ENCODE measurements at regions not wholly inside any gene's neighbourhood (a gene's known extent, or its start where the extent isn't known, plus 50 kb on each side); places are given as distances from the start of the nearest gene placed in this dataset.

- DNase-seq (ENCODE audit: low read depth) = no peak
Observed at GRCh38 chr11:128330203-128330602, 257.2 kb downstream of the ETS1 start.

DNA sequence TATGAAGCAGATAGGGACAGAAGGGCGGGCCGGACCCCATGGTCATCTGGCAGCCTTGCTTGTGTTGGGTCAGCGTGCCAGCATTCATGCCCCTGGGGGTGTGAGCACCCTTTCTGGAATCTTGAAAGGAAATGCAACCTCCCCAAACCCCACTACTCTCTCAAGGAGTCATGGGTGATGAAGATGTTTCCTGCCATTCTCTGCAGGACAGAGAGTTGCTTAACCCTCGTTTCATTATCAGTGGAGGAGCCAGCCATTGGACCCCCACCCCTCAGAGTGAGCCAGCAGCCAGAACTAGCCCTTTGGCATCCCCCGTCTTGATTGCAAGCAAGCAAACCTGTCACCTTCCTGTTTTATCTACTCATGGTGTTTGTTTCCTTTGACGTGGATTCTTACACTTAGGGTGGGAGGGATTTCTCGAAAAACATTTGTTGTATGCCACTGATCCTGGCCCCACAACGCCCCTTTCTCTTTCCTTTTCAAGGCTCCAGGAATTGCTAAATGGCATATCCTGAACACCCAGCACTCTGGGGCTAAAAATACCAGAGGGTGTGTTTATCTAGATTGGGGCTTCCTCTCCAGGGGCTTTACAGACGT is 258.3 kb downstream of the ETS1 start:
- no peak for DNase-seq (ENCODE audit: low read depth)

DNA sequence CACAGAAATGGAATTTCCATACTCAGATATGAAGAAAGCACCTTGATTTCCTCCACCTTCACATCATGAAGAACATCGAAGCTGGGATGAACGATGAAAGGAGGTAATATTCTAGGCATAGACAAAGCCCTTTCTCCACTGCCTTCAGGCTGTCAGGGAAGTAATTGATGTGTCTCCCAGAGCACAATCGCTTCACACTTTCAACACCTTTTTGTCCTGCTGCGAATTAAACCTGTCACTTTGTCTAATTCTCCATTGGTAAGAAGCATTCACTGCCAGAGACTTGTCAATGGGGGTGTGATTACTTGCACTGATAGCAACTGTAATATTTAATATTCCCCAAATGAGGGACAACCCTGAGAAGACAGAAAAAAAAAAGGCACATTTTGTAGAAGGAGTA is 260.1 kb downstream of the ETS1 start:
- no peak for DNase-seq (ENCODE audit: low read depth)

- DNase-seq (ENCODE audit: low read depth) = no peak
Observed at GRCh38 chr11:128326791-128327190, 260.6 kb downstream of the ETS1 start.

DNA sequence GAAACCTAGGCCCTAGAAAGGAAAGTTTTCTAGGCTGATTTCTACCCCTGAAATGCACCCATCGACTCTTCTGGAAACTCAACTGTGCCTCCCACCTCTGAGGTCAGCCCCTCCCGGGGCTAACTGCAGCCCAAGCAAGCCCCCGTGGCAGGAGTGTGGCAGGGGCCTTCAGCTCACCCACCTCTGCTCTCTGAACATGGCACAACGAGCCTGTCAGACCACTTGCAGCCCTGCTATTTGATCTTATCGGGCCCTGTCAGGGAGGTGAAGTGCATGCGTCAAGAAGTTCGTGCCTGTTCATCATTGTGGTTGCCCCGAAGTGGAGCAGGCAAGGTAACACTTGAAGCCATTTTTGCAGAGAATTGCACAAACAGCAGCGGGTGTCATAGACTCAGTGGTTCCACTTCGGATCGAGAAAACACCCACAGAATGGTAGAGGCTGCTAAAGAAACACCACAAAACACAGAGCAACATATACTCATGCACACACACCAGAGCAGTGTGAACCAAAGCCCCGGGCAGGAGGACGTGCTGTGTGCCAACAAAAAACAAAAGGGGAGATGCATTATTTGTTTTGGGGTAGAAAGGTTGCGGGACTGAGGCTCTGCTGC is 262.7 kb downstream of the ETS1 start:
- no peak for DNase-seq (ENCODE audit: low read depth)

DNA sequence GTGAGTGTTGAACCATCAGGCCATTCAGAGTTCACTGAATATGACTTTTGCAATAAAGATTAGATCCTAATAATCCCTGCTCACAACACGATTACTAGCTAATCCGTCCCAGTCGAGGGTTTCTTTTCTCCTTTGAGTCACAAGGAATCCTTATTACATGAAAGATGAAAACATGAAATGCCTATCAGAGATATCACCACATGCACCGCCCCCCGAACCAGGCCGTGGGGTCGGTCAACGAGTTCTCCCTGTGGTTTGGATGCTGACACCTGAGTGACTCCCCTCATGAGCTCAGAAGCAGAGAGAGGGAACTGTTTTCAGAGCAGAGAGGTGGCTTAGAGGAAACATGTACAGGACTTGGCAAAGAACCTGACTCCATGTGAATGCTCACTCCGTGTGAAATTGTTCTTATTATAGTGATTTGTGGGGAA is 263.3 kb downstream of the ETS1 start:
- no peak for DNase-seq (ENCODE audit: low read depth)

- DNase-seq (ENCODE audit: low read depth) = no peak
Observed at GRCh38 chr11:128323381-128323780, 264.0 kb downstream of the ETS1 start.

DNA sequence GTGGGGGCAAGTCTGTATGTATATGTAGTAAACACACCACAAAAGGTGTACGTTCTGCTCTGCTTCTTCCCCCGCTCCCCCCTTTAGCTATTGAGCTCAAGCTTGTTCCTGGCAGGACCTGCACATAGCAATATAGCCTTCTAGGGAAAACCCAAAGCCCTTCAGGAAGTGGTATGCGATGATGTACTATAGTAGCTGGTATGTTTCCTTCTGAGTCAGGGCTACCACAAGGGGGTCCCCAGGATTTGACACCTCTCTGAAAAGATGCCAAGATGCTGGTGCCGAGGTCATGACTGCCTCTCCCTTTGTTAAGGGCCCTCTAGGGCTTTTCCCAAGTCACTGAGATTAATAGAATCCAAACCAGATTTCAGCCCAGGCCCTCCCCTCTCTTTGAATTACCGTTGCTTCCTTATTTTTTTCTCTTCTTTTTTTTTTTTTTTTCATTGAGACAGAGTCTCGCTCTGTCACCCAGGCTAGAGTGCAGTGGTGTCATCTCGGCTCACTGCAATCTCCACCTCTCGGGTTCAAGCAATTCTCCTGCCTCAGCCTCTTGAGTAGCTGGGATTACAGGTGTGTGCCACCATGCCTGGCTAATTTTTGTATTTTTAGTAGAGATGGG is 268.4 kb downstream of the ETS1 start:
- peak; percentile 76 for DNase-seq (ENCODE audit: low read depth)

GRCh38 chr11:128316541-128317227 is 270.7 kb downstream of the ETS1 start:
- no peak for DNase-seq (ENCODE audit: low read depth)

DNA sequence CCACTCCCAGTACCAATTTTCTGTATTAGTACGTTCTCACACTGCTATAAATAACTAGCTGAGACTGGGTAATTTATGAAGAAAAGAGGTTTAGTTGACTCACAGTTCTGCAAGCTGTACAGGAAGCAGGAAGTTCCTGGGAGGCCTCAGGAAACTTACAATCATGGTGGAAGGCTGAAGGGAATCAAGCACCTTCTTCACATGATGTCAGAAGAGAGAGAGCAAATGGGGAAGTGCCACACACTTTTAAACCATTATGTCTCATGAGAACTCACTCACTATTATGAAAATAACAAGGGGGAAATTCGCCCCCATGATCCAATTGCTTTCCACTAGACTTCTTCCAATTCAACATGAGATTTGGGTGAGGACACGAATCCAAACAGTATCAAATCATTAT is 271.4 kb downstream of the ETS1 start:
- DNase-seq (ENCODE audit: low read depth) = no peak

- DNase-seq (ENCODE audit: low read depth) = no peak
Observed at GRCh38 chr11:128313931-128314330, 273.4 kb downstream of the ETS1 start.

GRCh38 chr11:128311742-128312719 is 275.3 kb downstream of the ETS1 start:
- DNase-seq (ENCODE audit: low read depth) = no peak

DNA sequence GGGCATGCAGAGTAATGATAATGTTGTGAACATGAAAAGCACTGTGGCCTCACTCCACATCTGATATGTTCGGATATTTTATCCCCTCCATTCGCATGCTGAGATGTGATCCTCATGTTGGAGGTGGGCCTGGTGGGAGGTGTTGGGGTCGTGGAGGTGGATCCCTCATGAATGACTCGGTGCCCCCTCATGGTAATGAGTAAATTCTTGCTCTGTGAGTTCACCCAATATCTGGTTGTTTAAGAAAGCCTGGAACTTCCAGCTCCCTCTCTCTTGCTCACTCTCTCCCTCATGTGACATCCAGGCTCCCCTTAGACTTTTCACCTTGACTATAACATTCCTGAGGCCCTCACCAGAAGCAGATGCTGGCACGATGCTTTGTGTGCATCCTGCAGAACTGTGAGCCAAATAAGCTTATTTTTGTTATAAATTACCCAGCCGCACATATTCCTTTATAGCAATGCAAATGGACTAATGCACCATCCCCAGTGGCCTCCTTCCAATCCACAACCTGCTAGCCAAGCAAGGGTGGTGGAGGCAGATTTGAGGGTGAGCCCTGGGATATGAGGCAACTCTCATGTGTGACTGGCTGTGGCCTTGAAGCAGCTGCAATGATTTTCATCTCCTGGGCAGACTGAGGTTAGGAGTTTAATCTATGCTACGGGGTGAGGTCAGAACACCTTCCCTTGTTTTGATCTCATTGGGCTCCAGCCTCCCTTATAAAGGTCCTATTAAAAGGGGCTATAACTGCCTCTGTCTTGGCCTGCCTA is 276.5 kb downstream of the ETS1 start:
- DNase-seq (ENCODE audit: low read depth) = no peak

GRCh38 chr11:128310005-128310404 is 277.4 kb downstream of the ETS1 start:
- no peak for DNase-seq (ENCODE audit: low read depth)

DNA sequence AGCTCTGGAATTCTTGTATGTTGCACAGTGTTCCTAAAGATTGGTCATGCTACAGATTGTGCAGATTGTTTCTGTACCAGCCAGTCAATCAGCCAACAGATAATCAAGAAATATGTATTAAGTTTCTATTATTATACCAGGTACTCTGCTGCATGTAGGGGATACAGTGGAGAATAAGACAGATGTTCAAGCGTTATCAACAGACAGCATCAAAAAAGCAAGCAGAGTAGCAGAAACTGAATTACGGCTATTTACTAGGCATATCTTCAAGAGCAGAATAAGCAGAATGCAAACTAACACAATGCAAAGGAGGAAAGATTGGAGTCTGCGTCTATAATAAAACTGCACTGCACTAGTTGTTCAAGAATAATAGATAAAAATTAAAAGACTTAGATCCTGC is 278.6 kb downstream of the ETS1 start:
- no peak for DNase-seq (ENCODE audit: low read depth)

GRCh38 chr11:128305588-128305987 is 281.8 kb downstream of the ETS1 start:
- DNase-seq (ENCODE audit: low read depth) = no peak

DNA sequence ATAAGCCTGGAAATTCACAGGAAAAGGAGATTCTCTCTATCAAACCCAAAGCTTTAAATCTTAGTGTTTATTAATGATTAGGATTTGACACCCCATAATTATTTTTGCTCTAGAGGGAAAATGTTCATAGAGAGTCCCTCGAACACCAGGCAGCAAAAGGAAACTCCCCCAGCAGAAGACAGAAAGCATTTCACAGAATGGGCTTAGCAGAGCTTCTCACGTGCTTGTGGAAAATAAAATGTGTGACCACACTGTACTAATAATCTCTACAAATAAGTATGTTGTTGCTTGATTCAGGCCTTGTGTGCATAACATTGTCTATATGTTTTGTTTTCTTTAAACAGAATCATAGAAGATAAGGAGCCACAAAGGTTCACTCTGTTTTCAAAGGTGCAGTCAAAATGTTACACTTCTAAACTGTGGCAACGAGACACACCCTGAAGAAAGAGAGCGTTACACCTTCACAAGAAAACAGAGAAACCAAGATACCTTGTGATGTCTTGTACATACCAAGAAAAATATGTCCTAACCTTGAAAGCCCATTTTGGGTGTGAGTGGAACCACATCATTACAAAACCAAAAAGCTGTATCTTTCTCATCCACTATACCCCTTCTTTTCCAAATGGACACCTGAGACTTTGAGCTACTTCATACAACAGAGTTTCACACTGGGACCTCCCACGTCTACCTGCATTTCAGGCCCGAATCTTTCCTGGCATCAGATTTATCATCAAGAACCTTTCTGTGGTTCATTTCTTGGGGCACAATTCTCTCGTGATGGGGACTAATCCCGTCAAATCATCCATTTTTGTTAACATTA is 282.5 kb downstream of the ETS1 start:
- no peak for DNase-seq (ENCODE audit: low read depth)

DNA sequence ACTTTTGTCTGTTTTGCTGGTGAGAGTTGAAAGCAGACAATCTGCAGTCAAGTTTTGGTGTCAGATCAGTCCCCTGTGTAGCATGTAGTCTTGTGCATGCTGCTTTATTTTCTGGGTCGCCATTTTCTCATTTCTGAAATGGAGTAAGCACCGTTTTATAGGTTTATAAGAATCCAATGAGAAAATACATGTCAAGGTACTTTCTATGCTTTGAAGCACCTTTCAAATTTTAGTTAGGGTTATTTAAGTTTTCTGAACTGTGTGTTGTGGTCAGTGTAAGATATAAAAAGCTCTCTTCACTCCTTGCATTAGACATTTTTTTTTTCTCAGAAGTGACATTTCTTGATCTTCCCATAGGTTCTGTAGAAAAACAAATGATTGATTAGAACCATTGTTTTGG is 283.2 kb downstream of the ETS1 start:
- no peak for DNase-seq (ENCODE audit: low read depth)

GRCh38 chr11:128303383-128303782 is 284.0 kb downstream of the ETS1 start:
- no peak for DNase-seq (ENCODE audit: low read depth)
